ENCODE measurements at regions not wholly inside any gene's neighbourhood (a gene's known extent, or its start where the extent isn't known, plus 50 kb on each side); places are given as distances from the start of the nearest gene placed in this dataset.

DNA sequence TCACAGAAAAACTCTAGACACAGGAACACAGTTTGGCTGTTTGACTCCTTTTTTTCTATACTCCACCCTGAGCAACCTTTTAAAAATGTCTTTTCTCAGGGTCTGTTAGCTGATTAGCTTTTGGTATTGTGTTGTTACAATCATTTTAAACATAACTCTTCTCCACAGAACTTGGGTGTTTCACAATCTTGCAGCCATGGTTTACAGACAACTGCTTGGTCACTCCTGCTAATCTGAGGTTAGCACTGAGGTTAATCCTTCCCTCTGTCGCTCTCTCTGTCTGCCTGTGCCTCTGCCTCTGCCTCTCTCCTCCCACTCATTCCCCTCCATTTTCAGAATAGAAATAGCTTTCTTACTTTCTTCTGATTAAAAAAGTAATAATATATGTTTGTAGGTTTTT is 62.4 kb upstream of the ZBED5 start:
- DNase-seq (ENCODE audit: low read depth in 1 of 2, low spot score in 1 of 2) = peak; percentile 74 to 88
- peak overlapping the region; percentile 78 for H3K27ac ChIP-seq (replicated peaks)
- no peak for TF ChIP-seq GABPA (IDR thresholded peaks at IDR 0.05; ENCODE audit: low read depth)
- TF ChIP-seq POLR2AphosphoS5 (IDR thresholded peaks at IDR 0.05; ENCODE audit: low read depth) = peak; percentile 46; the same call in 1 of the 2 replicates
- H3K27me3 ChIP-seq (ENCODE audit: insufficient read depth, poor library complexity, severe bottlenecking) = no peaks in the 10 kb centered on the region
- no peak overlapping the region for H3K4me3 ChIP-seq (replicated peaks; ENCODE audit: insufficient read depth, low read length)

DNA sequence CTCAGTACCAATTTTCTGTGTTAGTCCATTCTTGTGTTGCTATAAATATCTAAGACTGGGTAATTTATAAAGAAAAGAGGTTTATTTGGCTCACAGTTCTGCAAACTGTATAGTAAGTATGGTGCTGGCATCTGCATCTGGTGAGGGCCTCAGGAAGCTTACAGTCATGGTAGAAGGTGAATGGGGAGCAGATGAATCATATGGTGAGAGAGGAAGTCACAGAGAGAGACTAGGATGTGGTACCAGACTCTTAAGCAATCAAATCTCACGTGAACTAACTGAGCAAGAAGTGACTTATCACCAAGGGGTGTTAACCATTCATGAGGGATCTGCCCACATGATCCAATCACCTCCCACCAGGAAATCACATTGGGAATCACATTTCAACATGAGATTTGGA is 60.8 kb upstream of the ZBED5 start:
- TF ChIP-seq SPI1 (IDR thresholded peaks at IDR 0.05; ENCODE audit: borderline replicate concordance, low read depth) (peak; percentile 91), POLR2AphosphoS5 (IDR thresholded peaks at IDR 0.05; ENCODE audit: low read depth) (peak; percentile 50; the same call in 1 of the 2 replicates), GABPA (IDR thresholded peaks at IDR 0.05; ENCODE audit: low read depth) (0 out of 2 replicates have a peak, but pooled peaks have one; percentile 11)
- TF ChIP-seq, protein P1, sequence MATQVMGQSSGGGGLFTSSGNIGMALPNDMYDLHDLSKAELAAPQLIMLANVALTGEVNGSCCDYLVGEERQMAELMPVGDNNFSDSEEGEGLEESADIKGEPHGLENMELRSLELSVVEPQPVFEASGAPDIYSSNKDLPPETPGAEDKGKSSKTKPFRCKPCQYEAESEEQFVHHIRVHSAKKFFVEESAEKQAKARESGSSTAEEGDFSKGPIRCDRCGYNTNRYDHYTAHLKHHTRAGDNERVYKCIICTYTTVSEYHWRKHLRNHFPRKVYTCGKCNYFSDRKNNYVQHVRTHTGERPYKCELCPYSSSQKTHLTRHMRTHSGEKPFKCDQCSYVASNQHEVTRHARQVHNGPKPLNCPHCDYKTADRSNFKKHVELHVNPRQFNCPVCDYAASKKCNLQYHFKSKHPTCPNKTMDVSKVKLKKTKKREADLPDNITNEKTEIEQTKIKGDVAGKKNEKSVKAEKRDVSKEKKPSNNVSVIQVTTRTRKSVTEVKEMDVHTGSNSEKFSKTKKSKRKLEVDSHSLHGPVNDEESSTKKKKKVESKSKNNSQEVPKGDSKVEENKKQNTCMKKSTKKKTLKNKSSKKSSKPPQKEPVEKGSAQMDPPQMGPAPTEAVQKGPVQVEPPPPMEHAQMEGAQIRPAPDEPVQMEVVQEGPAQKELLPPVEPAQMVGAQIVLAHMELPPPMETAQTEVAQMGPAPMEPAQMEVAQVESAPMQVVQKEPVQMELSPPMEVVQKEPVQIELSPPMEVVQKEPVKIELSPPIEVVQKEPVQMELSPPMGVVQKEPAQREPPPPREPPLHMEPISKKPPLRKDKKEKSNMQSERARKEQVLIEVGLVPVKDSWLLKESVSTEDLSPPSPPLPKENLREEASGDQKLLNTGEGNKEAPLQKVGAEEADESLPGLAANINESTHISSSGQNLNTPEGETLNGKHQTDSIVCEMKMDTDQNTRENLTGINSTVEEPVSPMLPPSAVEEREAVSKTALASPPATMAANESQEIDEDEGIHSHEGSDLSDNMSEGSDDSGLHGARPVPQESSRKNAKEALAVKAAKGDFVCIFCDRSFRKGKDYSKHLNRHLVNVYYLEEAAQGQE (IDR thresholded peaks at IDR 0.05; ENCODE audit: insufficient replicate concordance, low read depth) = no peak
- TF ChIP-seq, protein P2, sequence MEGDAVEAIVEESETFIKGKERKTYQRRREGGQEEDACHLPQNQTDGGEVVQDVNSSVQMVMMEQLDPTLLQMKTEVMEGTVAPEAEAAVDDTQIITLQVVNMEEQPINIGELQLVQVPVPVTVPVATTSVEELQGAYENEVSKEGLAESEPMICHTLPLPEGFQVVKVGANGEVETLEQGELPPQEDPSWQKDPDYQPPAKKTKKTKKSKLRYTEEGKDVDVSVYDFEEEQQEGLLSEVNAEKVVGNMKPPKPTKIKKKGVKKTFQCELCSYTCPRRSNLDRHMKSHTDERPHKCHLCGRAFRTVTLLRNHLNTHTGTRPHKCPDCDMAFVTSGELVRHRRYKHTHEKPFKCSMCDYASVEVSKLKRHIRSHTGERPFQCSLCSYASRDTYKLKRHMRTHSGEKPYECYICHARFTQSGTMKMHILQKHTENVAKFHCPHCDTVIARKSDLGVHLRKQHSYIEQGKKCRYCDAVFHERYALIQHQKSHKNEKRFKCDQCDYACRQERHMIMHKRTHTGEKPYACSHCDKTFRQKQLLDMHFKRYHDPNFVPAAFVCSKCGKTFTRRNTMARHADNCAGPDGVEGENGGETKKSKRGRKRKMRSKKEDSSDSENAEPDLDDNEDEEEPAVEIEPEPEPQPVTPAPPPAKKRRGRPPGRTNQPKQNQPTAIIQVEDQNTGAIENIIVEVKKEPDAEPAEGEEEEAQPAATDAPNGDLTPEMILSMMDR (IDR thresholded peaks at IDR 0.05; ENCODE audit: insufficient read depth, low read length) = no peak
- Histone ChIP-seq H3K27ac (replicated peaks) (peak overlapping the region; percentile 78), H3K4me3 (replicated peaks; ENCODE audit: insufficient read depth, low read length) (no peak overlapping the region), H3K27me3 (ENCODE audit: insufficient read depth, poor library complexity, severe bottlenecking) (no peaks in the 10 kb centered on the region)
- DNase-seq (ENCODE audit: low read depth in 1 of 2, low spot score in 1 of 2) = peak; percentile 82 to 94

DNA sequence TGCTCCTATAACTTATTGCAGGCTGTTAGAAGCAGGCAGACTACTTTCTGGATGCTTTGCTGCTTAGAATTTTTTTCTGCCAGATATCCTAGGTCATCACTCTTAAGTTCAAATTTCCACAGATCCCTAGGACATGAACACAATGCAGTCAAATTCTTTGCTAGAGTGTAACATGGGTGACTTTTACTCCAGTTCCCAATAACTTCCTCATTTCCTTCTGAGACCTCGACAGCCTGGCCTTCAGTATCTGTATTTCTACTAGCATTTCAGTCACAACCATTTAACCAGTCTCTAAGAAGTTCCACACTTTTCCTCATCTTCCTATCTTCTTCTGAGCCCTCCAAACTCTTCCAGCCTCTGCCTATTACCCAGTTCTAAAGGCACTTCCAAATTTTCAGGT is 60.4 kb upstream of the ZBED5 start:
- H3K4me3 ChIP-seq (replicated peaks; ENCODE audit: insufficient read depth, low read length) = no peak overlapping the region
- no peaks in the 10 kb centered on the region for H3K27me3 ChIP-seq (ENCODE audit: insufficient read depth, poor library complexity, severe bottlenecking)
- peak in 1 of 2 experiments; percentile 37 for DNase-seq (ENCODE audit: low read depth in 1 of 2, low spot score in 1 of 2)
- TF ChIP-seq POLR2AphosphoS5 (IDR thresholded peaks at IDR 0.05; ENCODE audit: low read depth) (no peak), GABPA (IDR thresholded peaks at IDR 0.05; ENCODE audit: low read depth) (no peak), SPI1 (IDR thresholded peaks at IDR 0.05; ENCODE audit: borderline replicate concordance, low read depth) (no peak)
- TF ChIP-seq, protein P1 (IDR thresholded peaks at IDR 0.05; ENCODE audit: insufficient replicate concordance, low read depth) = no peak
- TF ChIP-seq, protein P2 (IDR thresholded peaks at IDR 0.05; ENCODE audit: insufficient read depth, low read length) = no peak
- H3K27ac ChIP-seq (replicated peaks) = peak overlapping the region; percentile 51

DNA sequence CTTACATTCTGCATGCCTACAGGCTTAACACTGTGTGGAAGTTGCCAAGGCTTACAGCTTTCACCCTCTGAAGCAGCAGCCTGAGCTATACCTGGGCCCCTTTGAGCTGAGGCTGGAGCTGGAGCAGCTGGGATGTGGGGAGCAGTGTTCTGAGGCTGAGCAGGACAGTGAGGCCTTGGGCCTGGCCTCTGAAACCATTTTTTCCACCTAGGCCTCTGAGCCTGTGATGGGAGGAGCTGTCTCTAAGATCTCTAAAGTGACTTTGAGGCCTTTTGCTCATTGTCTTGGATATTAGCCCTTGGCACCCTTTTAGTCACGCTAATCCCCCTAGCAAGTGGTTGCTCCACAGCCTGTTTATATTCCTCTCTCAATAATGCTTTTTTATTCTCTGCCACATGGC is 59.9 kb upstream of the ZBED5 start:
- Histone ChIP-seq H3K27me3 (ENCODE audit: insufficient read depth, poor library complexity, severe bottlenecking) (no peaks in the 10 kb centered on the region), H3K4me3 (replicated peaks; ENCODE audit: insufficient read depth, low read length) (no peak overlapping the region), H3K27ac (replicated peaks) (peak overlapping the region; percentile 51)
- DNase-seq (ENCODE audit: low read depth in 1 of 2, low spot score in 1 of 2) = no peak
- TF ChIP-seq, protein P2 (IDR thresholded peaks at IDR 0.05; ENCODE audit: insufficient read depth, low read length) = no peak
- no peak for TF ChIP-seq SPI1 (IDR thresholded peaks at IDR 0.05; ENCODE audit: borderline replicate concordance, low read depth)
- TF ChIP-seq, protein P1 (IDR thresholded peaks at IDR 0.05; ENCODE audit: insufficient replicate concordance, low read depth) = no peak
- no peak for TF ChIP-seq POLR2AphosphoS5 (IDR thresholded peaks at IDR 0.05; ENCODE audit: low read depth)
- TF ChIP-seq GABPA (IDR thresholded peaks at IDR 0.05; ENCODE audit: low read depth) = no peak

Data from HL-60 (cell line).